WTC11 (cell line): ENCODE measurements at regions not wholly inside any gene's neighbourhood (a gene's known extent, or its start where the extent isn't known, plus 50 kb on each side); places are given as distances from the start of the nearest gene placed in this dataset.

Experiments
- ATAC-seq: fragments of 200-7000 bp; cut with Tn5 transposase; 2 replicates; pipeline ENCODE4 v1.10.0; 2021; ENCODE audit warnings: mild to moderate bottlenecking, moderate library complexity
- CTCF ChIA-PET: fragments of 300-600 bp; sonication (Branson Sonifier 250); formaldehyde crosslinking; loops from one replicate; lab custom pipeline; 2021; ENCODE audit warnings: antibody characterized with exemption; lab: Charles Lee
- POLR2A ChIA-PET: fragments of 350-600 bp; sonication (Branson Sonifier 250); formaldehyde crosslinking; loops from one replicate; lab custom pipeline; 2021; ENCODE audit warnings: antibody characterized with exemption; lab: Charles Lee
- DNase-seq: peaks from one replicate; pipeline ENCODE4 v3.0.0; 2021; ENCODE audit warnings: low spot score
- H3K27ac Mint-ChIP-seq: 2 replicates; pipeline ENCODE4 v1.8.0; 2021; ENCODE audit warnings: mixed read lengths
- H3K27me3 Mint-ChIP-seq: 2 replicates; pipeline ENCODE4 v1.8.0; 2021; ENCODE audit warnings: low read depth, mild to moderate bottlenecking, moderate library complexity, mixed read lengths
- H3K36me3 Mint-ChIP-seq: 2 replicates; pipeline ENCODE4 v1.8.0; 2021; ENCODE audit warnings: mixed read lengths
- H3K4me1 Mint-ChIP-seq: 2 replicates; pipeline ENCODE4 v1.8.0; 2022; ENCODE audit warnings: mixed read lengths
- H3K4me3 Mint-ChIP-seq: 2 replicates; pipeline ENCODE4 v1.8.0; 2021; ENCODE audit warnings: mild to moderate bottlenecking, moderate library complexity, mixed read lengths
- H3K9me3 Mint-ChIP-seq: 2 replicates; pipeline ENCODE4 v1.8.0; 2021; ENCODE audit warnings: mixed read lengths
- CREM ChIP-seq: sonication (generic); formaldehyde crosslinking; IDR thresholded peaks from 2 replicates; pipeline ENCODE4 v1.8.1; 2022; ENCODE audit warnings: mild to moderate bottlenecking, missing genetic modification reagents, moderate library complexity
- FOXK1 ChIP-seq: sonication (generic); formaldehyde crosslinking; IDR thresholded peaks from 2 replicates; pipeline ENCODE4 v1.8.0; 2022; ENCODE audit warnings: mild to moderate bottlenecking, moderate library complexity, missing genetic modification reagents
- GABPB1 ChIP-seq: sonication (generic); formaldehyde crosslinking; IDR thresholded peaks from 2 replicates; pipeline ENCODE4 v1.8.1; 2023; ENCODE audit warnings: mild to moderate bottlenecking, missing genetic modification reagents
- GRHL2 ChIP-seq: fragments of 250-450 bp; sonication (Bioruptor Pico); IDR thresholded peaks from 2 replicates; pipeline ENCODE4 v1.8.0; 2022; ENCODE audit warnings: mild to moderate bottlenecking, moderate library complexity; ENCODE audit not compliant: insufficient replicate concordance, severe bottlenecking
- GTF2I ChIP-seq: fragments of 250-450 bp; sonication (Bioruptor Pico); conservative IDR thresholded peaks from 2 replicates; pipeline ENCODE4 v1.4.0; 2021; ENCODE audit warnings: mild to moderate bottlenecking
- HMGA2 ChIP-seq: fragments of 250-450 bp; sonication (Bioruptor Pico); IDR thresholded peaks from 2 replicates; pipeline ENCODE4 v1.4.0; 2021; ENCODE audit warnings: mild to moderate bottlenecking, moderate library complexity
- KAT7 ChIP-seq: sonication (generic); formaldehyde crosslinking; IDR thresholded peaks from 2 replicates; pipeline ENCODE4 v1.8.1; 2023; ENCODE audit warnings: missing genetic modification reagents, mild to moderate bottlenecking, borderline replicate concordance
- MYBL2 ChIP-seq: sonication (generic); formaldehyde crosslinking; IDR thresholded peaks from 2 replicates; pipeline ENCODE4 v1.8.1; 2023; ENCODE audit warnings: mild to moderate bottlenecking, moderate library complexity, missing genetic modification reagents
- PREB ChIP-seq: sonication (generic); formaldehyde crosslinking; IDR thresholded peaks from 2 replicates; pipeline ENCODE4 v1.8.1; 2022; ENCODE audit warnings: mild to moderate bottlenecking, missing genetic modification reagents, moderate library complexity, borderline replicate concordance
- SMAD3 ChIP-seq: sonication (generic); formaldehyde crosslinking; IDR thresholded peaks from 2 replicates; pipeline ENCODE4 v1.8.0; 2022; ENCODE audit warnings: missing genetic modification reagents, mild to moderate bottlenecking, borderline replicate concordance
- SOX15 ChIP-seq: fragments of 250-450 bp; sonication (Bioruptor Pico); IDR thresholded peaks from 2 replicates; pipeline ENCODE4 v1.9.0; 2021; ENCODE audit warnings: mild to moderate bottlenecking
- SP1 ChIP-seq: sonication (generic); formaldehyde crosslinking; conservative IDR thresholded peaks from 2 replicates; pipeline ENCODE4 v1.8.1; 2022; ENCODE audit warnings: missing genetic modification reagents
- STAT6 ChIP-seq: sonication (generic); formaldehyde crosslinking; conservative IDR thresholded peaks from 2 replicates; pipeline ENCODE4 v1.8.1; 2023; ENCODE audit warnings: mild to moderate bottlenecking, low read depth, missing genetic modification reagents, moderate library complexity
- TEAD1 ChIP-seq: sonication (generic); formaldehyde crosslinking; IDR thresholded peaks from 2 replicates; pipeline ENCODE4 v1.8.0; 2022; ENCODE audit warnings: mild to moderate bottlenecking, missing genetic modification reagents
- TP53 ChIP-seq: sonication (generic); formaldehyde crosslinking; IDR thresholded peaks from 2 replicates; pipeline ENCODE4 v1.8.1; 2023; ENCODE audit warnings: mild to moderate bottlenecking, missing genetic modification reagents
- ZNF317 ChIP-seq: sonication (generic); formaldehyde crosslinking; IDR thresholded peaks from 2 replicates; pipeline ENCODE4 v1.8.1; 2023; ENCODE audit warnings: low read depth, mild to moderate bottlenecking, moderate library complexity, missing genetic modification reagents, borderline replicate concordance
- ZNF416 ChIP-seq: fragments of 250-450 bp; sonication (Bioruptor Pico); IDR thresholded peaks from 2 replicates; pipeline ENCODE4 v1.9.0; 2021; ENCODE audit warnings: mild to moderate bottlenecking, inconsistent platforms
- TF ChIP-seq, protein P1 (sequence below): sonication (generic); formaldehyde crosslinking; IDR thresholded peaks from 2 replicates; pipeline ENCODE4 v1.8.1; 2023; ENCODE audit warnings: mild to moderate bottlenecking, missing genetic modification reagents, borderline replicate concordance
- TF ChIP-seq, protein P2 (sequence below): sonication (generic); formaldehyde crosslinking; IDR thresholded peaks from 2 replicates; pipeline ENCODE4 v1.8.0; 2023; ENCODE audit warnings: mild to moderate bottlenecking, missing genetic modification reagents
- TF ChIP-seq, protein P3 (sequence below): sonication (generic); formaldehyde crosslinking; IDR thresholded peaks from 2 replicates; pipeline ENCODE4 v1.8.0; 2023; ENCODE audit warnings: missing genetic modification reagents, mild to moderate bottlenecking, borderline replicate concordance
- TF ChIP-seq, protein P4 (sequence below): sonication (generic); formaldehyde crosslinking; IDR thresholded peaks from 2 replicates; pipeline ENCODE4 v1.8.0; 2023; ENCODE audit warnings: missing genetic modification reagents

- TF ChIP-seq, protein P1, sequence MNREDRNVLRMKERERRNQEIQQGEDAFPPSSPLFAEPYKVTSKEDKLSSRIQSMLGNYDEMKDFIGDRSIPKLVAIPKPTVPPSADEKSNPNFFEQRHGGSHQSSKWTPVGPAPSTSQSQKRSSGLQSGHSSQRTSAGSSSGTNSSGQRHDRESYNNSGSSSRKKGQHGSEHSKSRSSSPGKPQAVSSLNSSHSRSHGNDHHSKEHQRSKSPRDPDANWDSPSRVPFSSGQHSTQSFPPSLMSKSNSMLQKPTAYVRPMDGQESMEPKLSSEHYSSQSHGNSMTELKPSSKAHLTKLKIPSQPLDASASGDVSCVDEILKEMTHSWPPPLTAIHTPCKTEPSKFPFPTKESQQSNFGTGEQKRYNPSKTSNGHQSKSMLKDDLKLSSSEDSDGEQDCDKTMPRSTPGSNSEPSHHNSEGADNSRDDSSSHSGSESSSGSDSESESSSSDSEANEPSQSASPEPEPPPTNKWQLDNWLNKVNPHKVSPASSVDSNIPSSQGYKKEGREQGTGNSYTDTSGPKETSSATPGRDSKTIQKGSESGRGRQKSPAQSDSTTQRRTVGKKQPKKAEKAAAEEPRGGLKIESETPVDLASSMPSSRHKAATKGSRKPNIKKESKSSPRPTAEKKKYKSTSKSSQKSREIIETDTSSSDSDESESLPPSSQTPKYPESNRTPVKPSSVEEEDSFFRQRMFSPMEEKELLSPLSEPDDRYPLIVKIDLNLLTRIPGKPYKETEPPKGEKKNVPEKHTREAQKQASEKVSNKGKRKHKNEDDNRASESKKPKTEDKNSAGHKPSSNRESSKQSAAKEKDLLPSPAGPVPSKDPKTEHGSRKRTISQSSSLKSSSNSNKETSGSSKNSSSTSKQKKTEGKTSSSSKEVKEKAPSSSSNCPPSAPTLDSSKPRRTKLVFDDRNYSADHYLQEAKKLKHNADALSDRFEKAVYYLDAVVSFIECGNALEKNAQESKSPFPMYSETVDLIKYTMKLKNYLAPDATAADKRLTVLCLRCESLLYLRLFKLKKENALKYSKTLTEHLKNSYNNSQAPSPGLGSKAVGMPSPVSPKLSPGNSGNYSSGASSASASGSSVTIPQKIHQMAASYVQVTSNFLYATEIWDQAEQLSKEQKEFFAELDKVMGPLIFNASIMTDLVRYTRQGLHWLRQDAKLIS (CRISPR knock-in tag), result no peak
- TF ChIP-seq KAT7 (no peak), MYBL2 (CRISPR knock-in tag) (no peak), GRHL2 (no peak), SMAD3 (CRISPR knock-in tag) (no peak), ZNF416 (no peak), FOXK1 (CRISPR knock-in tag) (no peak), TP53 (CRISPR knock-in tag) (no peak), TEAD1 (CRISPR knock-in tag) (no peak), ZNF317 (no peak)
Observed at GRCh38 chr10:81728692-81729091, 146.3 kb upstream of the NRG3 start (continued).

DNA sequence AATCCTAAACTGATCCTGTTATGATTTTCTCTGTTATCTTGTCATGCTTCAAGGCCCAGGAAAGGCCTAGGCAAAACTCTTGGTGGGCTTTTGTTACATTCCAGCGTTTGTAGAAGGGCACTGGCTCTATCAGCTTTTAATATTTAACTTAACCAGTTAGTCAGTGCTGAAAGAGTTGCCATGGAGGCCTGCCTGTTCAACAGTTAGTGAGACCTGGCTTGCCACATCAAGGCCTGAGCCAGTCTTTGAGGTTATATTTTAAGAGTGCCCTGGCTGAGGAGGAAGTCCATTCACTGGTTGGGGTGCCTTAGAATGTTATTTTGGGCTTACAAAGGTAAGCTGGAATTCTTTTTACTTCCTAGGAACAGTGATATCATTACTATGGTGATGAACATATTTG lies 144.1 kb upstream of the NRG3 start:
- H3K27ac Mint-ChIP-seq, result no peak overlapping the region
- no peak for ATAC-seq
- TF ChIP-seq STAT6, result no peak
- TF ChIP-seq SP1, result no peak
- TF ChIP-seq, protein P2, sequence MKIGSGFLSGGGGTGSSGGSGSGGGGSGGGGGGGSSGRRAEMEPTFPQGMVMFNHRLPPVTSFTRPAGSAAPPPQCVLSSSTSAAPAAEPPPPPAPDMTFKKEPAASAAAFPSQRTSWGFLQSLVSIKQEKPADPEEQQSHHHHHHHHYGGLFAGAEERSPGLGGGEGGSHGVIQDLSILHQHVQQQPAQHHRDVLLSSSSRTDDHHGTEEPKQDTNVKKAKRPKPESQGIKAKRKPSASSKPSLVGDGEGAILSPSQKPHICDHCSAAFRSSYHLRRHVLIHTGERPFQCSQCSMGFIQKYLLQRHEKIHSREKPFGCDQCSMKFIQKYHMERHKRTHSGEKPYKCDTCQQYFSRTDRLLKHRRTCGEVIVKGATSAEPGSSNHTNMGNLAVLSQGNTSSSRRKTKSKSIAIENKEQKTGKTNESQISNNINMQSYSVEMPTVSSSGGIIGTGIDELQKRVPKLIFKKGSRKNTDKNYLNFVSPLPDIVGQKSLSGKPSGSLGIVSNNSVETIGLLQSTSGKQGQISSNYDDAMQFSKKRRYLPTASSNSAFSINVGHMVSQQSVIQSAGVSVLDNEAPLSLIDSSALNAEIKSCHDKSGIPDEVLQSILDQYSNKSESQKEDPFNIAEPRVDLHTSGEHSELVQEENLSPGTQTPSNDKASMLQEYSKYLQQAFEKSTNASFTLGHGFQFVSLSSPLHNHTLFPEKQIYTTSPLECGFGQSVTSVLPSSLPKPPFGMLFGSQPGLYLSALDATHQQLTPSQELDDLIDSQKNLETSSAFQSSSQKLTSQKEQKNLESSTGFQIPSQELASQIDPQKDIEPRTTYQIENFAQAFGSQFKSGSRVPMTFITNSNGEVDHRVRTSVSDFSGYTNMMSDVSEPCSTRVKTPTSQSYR (CRISPR knock-in tag), result no peak
- no peak for TF ChIP-seq HMGA2 (CRISPR knock-in tag)
- TF ChIP-seq, protein P3, sequence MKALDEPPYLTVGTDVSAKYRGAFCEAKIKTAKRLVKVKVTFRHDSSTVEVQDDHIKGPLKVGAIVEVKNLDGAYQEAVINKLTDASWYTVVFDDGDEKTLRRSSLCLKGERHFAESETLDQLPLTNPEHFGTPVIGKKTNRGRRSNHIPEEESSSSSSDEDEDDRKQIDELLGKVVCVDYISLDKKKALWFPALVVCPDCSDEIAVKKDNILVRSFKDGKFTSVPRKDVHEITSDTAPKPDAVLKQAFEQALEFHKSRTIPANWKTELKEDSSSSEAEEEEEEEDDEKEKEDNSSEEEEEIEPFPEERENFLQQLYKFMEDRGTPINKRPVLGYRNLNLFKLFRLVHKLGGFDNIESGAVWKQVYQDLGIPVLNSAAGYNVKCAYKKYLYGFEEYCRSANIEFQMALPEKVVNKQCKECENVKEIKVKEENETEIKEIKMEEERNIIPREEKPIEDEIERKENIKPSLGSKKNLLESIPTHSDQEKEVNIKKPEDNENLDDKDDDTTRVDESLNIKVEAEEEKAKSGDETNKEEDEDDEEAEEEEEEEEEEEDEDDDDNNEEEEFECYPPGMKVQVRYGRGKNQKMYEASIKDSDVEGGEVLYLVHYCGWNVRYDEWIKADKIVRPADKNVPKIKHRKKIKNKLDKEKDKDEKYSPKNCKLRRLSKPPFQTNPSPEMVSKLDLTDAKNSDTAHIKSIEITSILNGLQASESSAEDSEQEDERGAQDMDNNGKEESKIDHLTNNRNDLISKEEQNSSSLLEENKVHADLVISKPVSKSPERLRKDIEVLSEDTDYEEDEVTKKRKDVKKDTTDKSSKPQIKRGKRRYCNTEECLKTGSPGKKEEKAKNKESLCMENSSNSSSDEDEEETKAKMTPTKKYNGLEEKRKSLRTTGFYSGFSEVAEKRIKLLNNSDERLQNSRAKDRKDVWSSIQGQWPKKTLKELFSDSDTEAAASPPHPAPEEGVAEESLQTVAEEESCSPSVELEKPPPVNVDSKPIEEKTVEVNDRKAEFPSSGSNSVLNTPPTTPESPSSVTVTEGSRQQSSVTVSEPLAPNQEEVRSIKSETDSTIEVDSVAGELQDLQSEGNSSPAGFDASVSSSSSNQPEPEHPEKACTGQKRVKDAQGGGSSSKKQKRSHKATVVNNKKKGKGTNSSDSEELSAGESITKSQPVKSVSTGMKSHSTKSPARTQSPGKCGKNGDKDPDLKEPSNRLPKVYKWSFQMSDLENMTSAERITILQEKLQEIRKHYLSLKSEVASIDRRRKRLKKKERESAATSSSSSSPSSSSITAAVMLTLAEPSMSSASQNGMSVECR (CRISPR knock-in tag), result no peak
- no peak for TF ChIP-seq ZNF416
- no peak for TF ChIP-seq GTF2I (CRISPR knock-in tag)
- TF ChIP-seq, protein P4, sequence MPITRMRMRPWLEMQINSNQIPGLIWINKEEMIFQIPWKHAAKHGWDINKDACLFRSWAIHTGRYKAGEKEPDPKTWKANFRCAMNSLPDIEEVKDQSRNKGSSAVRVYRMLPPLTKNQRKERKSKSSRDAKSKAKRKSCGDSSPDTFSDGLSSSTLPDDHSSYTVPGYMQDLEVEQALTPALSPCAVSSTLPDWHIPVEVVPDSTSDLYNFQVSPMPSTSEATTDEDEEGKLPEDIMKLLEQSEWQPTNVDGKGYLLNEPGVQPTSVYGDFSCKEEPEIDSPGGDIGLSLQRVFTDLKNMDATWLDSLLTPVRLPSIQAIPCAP (CRISPR knock-in tag), result no peak
- TF ChIP-seq SOX15 (CRISPR knock-in tag), result no peak
- TF ChIP-seq TP53 (CRISPR knock-in tag), result no peak
- TF ChIP-seq KAT7, result no peak
- TF ChIP-seq CREM, result no peak
- no peak for TF ChIP-seq PREB
- TF ChIP-seq GABPB1 (CRISPR knock-in tag), result no peak
- no peak for TF ChIP-seq FOXK1 (CRISPR knock-in tag)

More for the DNA sequence above, 144.1 kb upstream of the NRG3 start:
- no peak overlapping the region for H3K4me3 Mint-ChIP-seq
- POLR2A ChIA-PET, result no interaction called here
- H3K4me1 Mint-ChIP-seq, result peaks cover 34% of the 10 kb centered on the region
- DNase-seq, result no peak
- peaks cover 5% of the 10 kb centered on the region for H3K36me3 Mint-ChIP-seq
- CTCF ChIA-PET, result no interaction called here
- peaks cover 11% of the 10 kb centered on the region for H3K9me3 Mint-ChIP-seq
- H3K27me3 Mint-ChIP-seq, result no peaks in the 10 kb centered on the region
